ENCODE measurements at regions not wholly inside any gene's neighbourhood (a gene's known extent, or its start where the extent isn't known, plus 50 kb on each side); places are given as distances from the start of the nearest gene placed in this dataset.

DNA sequence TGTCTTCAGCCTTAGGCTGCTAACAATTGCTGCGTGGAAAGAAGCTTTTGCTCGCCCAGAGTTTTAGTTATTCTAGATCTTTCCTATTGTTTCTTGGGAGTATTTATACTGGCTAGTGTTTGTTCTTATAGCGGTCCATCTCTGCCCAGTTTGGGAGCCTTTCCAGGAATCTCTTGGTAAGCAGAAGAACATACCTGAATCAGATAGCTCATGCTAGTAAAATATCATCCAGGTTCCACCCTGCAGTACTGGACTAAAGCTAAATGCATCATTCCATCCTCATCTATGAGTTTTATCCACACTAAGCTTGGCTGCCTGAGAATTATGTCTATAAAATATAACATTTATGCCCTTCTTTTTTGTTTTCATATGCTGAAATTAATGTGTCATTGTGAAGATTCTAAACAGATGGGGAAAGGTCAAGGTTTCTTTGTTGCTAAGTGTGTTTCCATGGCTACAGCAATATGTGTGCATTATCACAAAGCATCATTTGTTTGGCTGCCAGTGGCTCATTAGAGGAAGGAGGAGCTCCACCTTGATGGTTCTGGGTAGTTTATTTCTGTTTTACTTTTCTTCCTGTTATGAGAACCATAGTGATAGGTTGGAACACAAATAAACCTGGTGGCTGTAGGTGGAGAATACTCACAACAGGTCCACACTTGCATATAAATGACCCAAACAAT is 182.8 kb downstream of the PIK3C3 start:
- H3K4me3 ChIP-seq (ENCODE audit: low read depth, poor library complexity, severe bottlenecking) = no peak overlapping the region
- WGBS, 2 donors = 83 to 88% methylated on average over 3 of the region's 3 CpGs
- TF ChIP-seq POLR2A (IDR thresholded peaks at IDR 0.05) = no peak
- TF ChIP-seq, protein P1, sequence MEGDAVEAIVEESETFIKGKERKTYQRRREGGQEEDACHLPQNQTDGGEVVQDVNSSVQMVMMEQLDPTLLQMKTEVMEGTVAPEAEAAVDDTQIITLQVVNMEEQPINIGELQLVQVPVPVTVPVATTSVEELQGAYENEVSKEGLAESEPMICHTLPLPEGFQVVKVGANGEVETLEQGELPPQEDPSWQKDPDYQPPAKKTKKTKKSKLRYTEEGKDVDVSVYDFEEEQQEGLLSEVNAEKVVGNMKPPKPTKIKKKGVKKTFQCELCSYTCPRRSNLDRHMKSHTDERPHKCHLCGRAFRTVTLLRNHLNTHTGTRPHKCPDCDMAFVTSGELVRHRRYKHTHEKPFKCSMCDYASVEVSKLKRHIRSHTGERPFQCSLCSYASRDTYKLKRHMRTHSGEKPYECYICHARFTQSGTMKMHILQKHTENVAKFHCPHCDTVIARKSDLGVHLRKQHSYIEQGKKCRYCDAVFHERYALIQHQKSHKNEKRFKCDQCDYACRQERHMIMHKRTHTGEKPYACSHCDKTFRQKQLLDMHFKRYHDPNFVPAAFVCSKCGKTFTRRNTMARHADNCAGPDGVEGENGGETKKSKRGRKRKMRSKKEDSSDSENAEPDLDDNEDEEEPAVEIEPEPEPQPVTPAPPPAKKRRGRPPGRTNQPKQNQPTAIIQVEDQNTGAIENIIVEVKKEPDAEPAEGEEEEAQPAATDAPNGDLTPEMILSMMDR (IDR thresholded peaks at IDR 0.05) = no peak
- DNase-seq (ENCODE audit: low spot score in 2 of 2) = no peak
- intact Hi-C loops (cut with DNase I; ENCODE audit: low total_unique reads) = no loop called here

GRCh38 chr18:42141439-42141838 is 186.4 kb downstream of the PIK3C3 start:
- H3K4me3 ChIP-seq (ENCODE audit: low read depth, poor library complexity, severe bottlenecking) = no peak overlapping the region
- no peak for TF ChIP-seq POLR2A (IDR thresholded peaks at IDR 0.05)
- TF ChIP-seq, protein P1 (IDR thresholded peaks at IDR 0.05) = no peak
- intact Hi-C loops (cut with DNase I; ENCODE audit: low total_unique reads) = no loop called here
- WGBS, 2 donors = 0 to 50% methylated on average over 1 of the region's 1 CpG
- DNase-seq (ENCODE audit: low spot score in 2 of 2) = no peak

- TF ChIP-seq, protein P1 (IDR thresholded peaks at IDR 0.05) = no peak
- H3K4me3 ChIP-seq (ENCODE audit: low read depth, poor library complexity, severe bottlenecking) = no peak overlapping the region
- intact Hi-C loops (cut with DNase I; ENCODE audit: low total_unique reads) = no loop called here
- DNase-seq (ENCODE audit: low spot score in 2 of 2) = no peak
Measured at GRCh38 chr18:42155024-42155423, 200.0 kb downstream of the PIK3C3 start.

GRCh38 chr18:42156281-42156680 is 201.2 kb downstream of the PIK3C3 start:
- H3K4me3 ChIP-seq (ENCODE audit: low read depth, poor library complexity, severe bottlenecking) = no peak overlapping the region
- intact Hi-C loops (cut with DNase I; ENCODE audit: low total_unique reads) = no loop called here
- TF ChIP-seq, protein P1 (IDR thresholded peaks at IDR 0.05) = no peak
- no peak for TF ChIP-seq POLR2A (IDR thresholded peaks at IDR 0.05)
- no peak for DNase-seq (ENCODE audit: low spot score in 2 of 2)

DNA sequence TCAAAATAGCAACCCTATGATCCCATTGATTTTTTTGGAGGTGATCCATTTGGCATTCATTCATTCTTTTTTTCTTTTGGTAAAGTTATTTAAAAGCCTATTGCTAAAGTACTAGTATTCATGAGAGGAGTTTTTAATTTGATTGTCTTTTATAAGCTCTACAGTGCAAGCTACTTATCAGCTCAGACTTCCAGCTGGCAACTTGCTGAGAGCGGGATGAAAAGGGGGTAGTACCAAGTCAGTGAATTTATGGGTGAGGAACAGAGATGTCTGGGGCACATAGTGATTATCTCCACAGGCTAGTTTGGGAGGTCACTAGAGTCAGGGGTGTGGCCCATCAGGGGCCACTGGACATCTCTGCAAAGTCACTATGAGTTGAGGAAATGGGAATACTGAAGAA is 202.4 kb downstream of the PIK3C3 start:
- intact Hi-C loops (cut with DNase I; ENCODE audit: low total_unique reads) = no loop called here
- DNase-seq (ENCODE audit: low spot score in 2 of 2) = no peak
- 71 to 84% methylated on average over 1 of the region's 1 CpG for WGBS, 2 donors
- no peak for TF ChIP-seq POLR2A (IDR thresholded peaks at IDR 0.05)
- TF ChIP-seq, protein P1 (IDR thresholded peaks at IDR 0.05) = no peak
- no peak overlapping the region for H3K4me3 ChIP-seq (ENCODE audit: low read depth, poor library complexity, severe bottlenecking)

DNA sequence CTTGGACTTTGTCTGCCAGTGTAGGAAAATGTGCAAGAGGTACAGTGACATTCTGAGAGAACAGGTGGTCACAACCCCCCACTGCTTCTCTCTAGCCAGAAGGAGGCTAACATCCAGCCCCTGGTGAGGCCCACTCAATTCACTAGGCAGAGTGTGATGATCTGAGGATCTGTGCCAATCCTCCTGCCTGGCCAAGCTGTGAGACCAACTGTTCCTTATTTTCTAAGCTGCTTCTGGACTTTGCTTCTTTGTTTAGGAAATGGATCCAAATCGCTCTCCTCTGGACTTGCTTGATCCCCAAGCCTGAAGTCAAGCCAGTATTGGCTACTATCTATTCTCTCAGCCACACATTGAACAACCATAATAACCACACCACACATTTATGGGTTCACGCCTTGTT is 202.8 kb downstream of the PIK3C3 start:
- intact Hi-C loops (cut with DNase I; ENCODE audit: low total_unique reads) = no loop called here
- DNase-seq (ENCODE audit: low spot score in 2 of 2) = no peak
- WGBS, 2 donors = 75 to 86% methylated on average over 2 of the region's 2 CpGs
- no peak overlapping the region for H3K4me3 ChIP-seq (ENCODE audit: low read depth, poor library complexity, severe bottlenecking)
- TF ChIP-seq, protein P1 (IDR thresholded peaks at IDR 0.05) = no peak
- no peak for TF ChIP-seq POLR2A (IDR thresholded peaks at IDR 0.05)
